ENCODE measurements at regions not wholly inside any gene's neighbourhood (a gene's known extent, or its start where the extent isn't known, plus 50 kb on each side); places are given as distances from the start of the nearest gene placed in this dataset.

DNA sequence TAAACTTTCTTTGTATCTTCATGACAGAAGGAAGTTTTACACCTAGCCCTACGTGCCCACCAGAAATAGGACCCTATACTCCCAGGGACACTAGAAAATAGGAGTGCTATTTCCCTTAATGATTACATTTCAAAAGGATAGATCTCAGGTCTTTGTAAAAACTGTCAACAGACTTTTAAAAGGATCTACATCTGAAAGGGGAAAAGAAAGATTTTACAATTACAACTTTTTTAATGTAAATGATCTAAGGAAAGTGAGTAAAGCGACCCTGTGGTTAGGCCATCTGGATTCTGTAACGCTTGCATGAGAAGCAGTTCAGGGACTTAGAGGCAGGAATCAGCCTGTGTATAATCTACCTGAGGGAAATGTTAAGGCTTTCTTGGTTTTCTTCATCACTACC is 431.8 kb upstream of the MC4R start:
- no peak for DNase-seq

DNA sequence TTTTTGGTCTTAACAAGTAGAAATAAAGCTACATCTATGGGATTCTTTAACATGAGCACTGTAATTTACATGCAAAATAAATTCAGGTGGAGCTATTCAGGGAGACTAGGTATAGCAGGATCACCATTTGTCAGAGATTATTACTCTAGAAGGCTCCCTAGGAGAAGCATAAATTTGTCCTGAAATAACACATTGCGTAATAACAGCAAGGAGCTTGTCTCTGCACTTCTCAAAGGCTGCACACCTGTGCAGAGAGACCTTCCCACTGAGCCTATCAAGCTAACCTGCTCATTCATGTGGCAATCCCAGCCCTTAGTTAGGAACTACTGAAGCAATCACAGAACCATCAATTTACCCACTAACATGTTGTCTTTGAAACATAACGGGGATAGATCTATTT is 437.4 kb upstream of the MC4R start:
- DNase-seq = no peak

DNA sequence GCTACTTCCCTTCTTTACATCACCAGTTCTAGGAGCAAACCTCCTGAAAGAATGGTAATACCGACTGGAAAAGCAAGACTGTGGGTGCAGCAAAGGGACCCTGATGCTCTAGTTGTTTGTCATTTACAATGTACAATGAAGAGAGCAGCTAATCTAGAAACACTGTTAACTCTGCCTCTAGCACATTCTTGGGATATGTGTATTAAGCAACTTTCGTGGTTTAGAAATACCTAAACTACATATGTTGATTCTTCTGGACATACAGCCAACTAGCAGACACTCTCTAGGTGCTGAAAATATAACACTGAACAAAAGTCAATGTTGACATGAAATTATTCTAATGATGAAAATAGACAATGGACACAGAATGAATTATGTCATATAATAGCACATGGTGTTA is 440.3 kb upstream of the MC4R start:
- DNase-seq = no peak

DNA sequence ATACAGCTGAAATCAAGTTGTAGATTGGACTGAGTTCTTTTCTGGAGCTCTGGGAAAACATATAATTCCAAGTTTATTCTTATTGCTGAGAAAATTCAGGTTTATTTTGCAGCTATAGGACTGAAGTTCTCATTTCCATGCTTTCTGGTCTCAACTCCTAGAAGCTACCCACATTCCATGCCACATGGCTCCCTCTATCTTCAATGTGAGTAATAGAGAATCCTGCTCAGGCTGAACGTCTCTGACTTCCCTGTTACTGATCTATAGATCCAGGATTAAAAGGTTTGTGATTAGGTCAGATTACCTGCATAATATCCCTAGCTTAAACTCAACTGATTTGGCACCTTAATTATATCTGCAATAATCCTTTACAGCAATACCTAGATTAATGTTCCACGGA is 453.8 kb upstream of the MC4R start:
- no peak for DNase-seq

DNA sequence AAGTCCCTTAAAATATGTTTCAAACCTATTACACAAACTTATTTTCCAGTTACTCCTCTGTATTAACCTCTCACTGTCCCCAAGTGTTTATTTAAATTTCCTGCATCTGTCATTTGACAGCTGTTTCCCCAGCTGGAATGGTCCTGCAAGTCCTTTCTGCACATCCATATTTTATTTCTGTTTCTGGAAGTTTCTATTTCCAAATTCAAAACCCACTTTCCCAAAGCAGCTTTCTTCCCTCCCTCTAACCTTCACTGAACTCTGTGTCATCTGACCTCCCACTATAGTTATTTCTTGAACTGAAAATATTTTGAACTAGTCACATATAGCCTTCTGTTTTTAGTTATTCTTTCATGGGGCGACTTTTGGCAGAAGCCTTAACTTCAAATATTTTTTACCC is 459.4 kb upstream of the MC4R start:
- no peak for DNase-seq

DNA sequence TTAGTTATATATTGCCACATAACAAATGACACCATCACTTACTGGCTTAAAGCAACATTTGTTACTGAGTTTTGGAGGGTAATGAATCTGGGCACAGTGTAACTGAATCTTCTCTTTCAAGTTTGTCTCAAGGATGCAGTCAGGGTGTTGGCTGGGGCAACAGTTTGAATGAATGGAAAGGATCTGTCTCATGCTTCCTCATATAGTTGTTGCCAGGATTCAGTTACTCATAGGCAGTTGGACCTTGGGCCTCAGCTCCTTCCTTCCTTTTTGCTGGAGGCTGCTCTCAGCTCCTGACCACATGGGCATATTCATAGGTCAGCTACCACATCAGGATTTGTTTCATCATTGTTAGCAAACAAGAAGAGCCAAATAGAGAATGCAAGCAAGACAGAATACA is 466.1 kb upstream of the MC4R start:
- no peak for DNase-seq

DNA sequence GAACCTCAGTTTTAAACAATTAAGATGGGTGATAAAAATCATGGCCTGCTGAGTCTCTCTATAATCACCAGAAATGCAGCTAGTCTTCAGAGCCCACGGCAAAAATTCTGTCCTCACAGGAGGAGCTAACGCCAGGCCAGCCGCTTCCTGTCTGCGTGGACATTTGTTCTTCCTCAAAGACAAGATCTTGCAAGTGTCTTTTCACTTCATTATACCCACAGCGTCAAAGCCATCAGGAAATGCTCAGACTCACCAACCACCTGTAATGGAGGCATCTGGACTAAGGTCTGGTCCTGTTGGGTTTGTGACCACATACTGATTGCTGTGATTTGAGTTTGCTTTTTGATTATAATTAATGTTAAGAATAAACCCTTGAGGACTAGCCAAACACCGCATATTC is 473.8 kb upstream of the MC4R start:
- no peak for DNase-seq

DNA sequence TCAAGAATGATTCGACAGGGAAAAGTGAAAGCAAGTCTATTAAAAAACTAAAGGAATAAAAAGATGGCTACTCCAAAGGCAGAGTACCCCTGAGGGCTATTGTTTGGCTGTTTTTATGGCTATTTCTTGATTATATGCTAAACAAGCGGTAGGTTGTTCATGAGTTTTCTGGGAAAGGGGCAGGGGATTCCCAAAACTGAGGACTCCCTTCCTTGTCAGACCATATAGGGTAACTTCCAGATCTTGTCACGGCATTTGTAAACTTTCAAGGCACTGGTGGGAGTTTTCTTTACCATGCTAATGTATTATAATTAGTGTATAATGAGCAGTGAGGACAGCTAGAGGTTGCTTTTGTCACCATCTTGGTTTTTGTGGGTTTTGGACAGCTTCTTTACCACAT is 474.9 kb upstream of the MC4R start:
- DNase-seq = no peak

DNA sequence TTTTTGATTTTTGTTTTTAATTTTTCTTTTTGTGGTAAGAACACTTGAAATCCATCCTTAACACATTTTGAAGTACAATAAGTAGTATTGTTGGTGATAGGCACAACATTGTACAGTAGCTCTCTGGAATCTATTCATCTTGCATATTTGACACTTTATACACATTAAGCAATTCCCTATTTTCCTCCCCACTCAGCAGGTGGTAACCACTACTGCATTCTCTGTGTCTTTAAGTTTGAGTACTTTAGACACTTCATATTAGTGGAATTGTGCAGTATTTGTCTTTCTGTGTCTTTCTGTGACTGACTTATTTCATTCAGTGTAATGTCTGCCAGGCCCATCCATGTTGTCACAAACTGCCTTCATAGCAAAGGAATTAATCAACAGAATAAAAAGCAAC is 471.7 kb upstream of the CDH20 start:
- DNase-seq = no peak

DNA sequence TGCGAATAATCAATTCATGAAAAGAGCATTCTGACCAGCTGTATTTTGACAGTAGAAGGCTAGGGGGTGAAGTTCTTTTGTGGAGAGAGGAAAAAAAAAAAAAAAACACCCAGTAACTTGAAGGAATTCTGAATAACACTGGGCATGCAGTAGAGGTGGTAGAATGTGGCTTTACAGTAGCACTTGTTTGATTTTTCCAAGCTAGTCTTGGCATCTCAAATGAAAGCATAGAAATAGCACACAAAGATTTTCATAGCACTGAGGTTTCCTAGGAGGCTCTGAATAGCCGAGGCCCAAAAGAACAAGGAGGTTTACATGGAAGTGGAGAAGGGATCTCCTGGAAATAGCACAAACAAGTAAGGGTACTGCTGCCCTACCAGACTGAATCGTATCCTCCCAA is 470.2 kb upstream of the CDH20 start:
- DNase-seq = no peak

DNA sequence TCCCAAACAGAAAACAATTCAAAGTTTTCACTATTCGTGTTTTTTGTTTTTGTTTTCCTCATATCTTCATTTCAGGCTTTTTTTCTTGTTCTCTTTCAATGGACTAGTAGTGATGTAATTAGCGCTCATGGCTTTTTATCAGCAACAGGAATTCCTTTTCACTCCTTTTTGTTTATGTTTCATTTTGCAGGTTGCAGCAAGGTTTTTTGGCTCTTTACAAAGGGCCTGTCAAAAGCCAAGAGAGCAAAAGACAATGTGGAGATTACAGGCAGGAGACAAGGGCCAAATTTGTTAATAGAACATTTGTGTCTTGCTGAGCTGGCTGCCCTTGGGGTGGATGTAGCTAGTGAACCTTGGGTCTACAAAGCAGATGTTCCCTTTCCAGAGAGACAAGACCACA is 467.4 kb upstream of the CDH20 start:
- no peak for DNase-seq

DNA sequence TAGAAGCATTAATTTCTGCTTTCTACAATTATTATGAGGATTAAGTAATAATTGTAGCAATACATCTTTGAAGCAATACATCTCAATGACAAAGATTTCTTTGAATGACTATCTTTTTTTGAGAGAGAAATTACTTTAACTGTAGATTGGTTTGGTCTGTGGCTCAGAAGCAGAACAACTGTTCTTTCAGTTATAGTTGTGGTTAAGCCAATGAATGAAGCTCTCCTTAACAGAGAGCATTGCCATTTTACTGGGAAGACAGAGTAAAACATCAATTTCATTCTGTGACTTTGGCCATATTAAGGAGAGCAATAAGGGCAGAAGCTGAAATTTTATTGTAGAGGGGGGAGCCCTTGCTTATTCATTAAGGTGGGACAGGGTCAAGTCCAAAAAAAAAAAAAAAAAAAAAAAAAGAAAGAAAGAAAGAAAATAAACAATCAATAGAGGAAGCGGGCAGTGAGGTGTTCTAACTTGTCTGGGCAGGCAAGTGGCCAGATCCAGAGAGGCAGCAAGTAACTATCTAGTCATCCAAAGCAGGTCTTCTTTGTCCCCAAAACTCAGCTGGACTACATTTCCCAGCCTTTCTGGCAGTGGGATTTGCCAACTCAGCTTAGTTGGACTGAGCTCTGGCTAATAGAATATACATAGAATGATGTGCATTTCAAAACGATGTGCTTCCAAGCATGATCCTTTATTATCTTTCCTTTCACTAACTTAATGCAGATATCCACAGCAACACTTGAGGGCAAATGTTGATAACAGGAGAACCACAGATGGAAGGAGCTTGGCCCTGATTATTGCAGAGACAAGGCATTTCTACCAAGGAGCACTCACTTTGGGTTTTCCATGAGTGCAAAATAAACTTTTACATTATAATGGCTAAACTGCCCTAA is 462.7 kb upstream of the CDH20 start:
- DNase-seq = no peak

DNA sequence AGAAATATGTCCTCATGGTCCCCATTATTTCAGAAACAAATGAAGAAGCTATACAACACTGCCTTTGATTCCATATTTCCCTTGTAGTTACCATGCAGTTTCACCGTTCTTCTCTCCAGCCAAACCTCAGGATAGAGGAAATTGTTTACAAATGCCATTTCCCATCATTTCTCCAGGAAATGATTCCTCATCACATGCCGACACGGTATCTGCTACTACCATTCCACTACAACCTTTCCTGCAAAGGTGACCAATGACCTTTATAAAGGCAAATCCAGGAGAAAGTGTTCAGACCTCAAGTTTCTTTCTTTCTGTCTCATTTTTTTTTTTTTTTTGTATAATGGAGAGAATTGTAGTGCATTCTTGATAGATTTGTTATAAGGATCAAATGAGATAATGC is 460.8 kb upstream of the CDH20 start:
- no peak for DNase-seq

DNA sequence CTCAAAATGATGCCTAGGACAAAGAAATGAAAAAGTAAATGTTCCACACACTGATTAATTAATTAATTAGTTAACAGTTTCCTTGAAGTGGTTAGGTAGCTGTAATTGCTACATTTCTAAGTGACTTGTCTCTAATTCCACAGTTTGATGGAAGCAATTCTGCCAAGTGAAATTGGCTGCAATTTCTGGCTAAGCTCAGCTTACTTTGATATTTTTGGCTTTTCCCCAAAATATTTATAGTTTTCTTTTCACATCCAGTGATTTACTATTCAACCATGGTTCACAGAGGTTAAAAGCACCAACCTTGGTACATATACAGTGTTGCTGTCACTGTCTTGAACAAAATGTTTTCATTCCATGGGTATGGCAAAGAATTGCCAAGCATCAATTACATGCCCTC is 459.5 kb upstream of the CDH20 start:
- no peak for DNase-seq

DNA sequence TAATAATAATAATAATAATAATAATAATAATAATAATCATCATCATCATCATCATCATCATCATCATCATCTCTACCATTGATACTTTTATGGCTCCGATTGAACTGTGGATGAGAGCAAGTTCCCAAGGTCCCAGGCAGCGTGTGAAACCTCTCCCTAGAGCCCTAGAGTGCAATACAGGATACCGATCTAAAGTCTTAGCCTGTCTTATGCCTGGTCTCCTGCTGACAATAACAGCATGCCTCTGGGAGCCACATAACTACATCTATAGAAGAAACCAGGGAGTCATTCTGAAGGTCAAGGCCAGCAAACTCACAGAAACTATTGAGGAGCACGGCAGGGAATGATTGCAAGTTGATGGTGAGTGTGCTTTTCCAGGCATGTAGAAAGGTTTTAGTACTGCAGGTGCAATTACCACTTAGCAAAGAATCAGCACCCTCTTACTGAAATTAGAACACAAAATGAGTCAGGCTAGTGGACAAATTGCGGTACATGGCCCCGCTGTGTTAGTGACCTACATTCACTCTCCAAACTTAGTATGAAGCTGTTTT is 457.2 kb upstream of the CDH20 start:
- DNase-seq = no peak

DNA sequence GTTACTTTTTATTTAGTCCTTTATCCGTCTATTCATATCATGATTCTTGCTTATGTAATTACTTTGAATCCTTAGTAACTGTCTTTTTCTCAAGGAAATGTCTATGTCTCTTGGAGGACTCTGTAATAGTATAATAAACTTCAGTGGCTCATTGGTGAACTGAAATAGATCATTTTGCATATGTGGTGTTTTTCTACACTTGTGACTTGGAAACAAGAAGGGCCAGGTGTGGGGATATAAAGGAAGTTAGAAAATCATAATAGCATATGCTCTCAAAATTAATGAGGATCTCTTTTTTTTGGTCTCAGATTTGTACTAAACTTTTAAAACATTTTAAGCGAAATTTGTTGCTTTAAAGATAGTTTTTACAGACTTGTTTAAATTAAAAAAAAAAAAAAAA is 453.0 kb upstream of the CDH20 start:
- no peak for DNase-seq

DNA sequence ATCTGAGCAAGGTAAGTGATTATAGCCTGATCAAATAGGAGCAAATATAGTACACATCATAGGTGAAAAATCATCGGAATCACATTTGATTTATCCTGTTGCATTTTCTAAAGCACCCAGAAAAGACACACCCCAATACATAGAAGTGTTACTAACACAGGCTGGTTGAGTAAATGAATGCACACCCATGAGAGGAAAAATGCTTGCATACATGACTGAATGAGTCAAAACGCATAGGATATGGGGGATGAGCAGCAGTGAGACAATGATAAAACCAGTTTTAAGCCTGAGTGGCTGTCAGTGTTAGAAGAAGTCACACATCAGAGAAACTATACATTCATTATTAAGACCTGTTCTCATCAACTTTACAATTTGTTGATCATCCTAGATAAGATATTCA is 449.6 kb upstream of the CDH20 start:
- DNase-seq = no peak

DNA sequence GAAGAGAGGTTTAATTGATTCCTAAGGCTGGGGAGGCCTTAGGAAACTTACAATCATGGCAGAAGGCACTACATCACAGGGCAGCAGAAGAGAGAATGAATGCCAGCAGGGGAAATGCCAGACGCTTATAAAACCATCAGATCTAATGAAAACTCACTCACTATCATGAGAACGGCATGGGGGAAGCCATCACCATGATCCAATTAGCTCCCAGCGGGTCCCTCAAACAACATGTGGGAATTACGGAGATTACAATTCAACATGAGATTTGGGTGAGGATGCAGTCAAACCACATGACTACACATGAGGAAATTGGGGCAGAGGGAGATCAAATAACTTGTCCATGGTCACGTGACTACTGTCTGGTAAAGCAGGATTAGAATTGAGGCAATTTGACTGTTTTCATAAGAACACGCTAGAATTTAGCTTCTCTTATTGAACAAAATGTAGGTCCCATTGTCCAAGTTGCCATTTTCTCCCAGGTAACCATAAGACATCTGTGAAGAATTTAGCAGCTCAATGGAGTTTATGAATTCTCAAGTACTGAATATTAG is 445.1 kb upstream of the CDH20 start:
- DNase-seq = no peak

DNA sequence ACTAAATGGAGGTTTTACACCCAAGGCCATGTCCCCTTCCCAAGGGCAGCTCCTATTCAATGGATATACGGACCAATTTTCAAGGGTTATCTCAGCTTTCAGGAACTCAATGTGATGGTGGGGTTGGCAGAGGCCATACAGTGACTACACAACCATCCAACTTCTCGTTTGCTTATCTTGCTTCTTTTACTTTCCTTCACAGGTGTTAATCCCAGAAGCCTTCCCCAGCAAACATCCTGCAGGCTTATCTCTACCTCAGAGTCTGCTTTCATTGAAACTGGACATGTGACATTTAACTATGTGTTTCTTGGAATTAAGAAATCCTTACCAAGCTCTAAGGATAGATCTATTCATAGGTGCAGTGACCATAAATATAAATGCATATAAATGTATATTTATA is 443.8 kb upstream of the CDH20 start:
- no peak for DNase-seq

DNA sequence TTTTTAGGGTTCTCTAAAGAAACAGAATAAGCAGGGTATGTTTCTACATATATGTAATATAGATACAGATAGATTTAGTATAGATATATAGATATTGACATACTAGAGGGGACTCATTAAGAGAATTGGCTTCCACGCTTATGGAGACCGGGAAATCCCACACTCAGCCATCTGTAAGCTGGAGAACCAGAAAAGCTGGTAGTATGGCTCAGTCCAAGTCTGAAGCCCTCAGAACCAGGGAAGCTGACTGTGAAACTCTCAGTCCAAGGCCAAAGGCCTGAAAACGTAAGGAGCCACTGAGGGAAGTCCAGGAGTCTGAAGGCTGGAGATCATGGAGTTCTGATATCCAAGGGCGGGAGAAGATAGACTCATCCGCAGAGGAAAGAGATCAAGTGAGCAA is 441.3 kb upstream of the CDH20 start:
- DNase-seq = no peak

DNA sequence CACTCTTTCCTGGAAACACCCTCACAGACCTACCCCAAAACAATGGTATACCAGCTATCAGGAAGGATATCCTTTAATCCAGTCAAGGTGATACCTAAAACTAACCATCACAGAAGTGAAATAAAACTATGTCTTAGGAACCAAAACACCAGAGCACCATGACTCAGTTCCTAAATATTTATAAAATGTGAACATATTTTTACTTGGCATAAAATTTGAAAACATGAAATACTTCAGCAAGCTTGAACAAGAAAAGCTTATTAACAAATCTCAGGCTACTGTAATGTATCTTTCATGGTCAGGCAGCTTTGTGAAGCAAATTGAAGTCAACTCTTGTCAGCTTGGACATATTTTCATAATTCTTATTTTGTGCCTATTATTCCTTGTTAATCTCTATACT is 440.8 kb upstream of the CDH20 start:
- no peak for DNase-seq

DNA sequence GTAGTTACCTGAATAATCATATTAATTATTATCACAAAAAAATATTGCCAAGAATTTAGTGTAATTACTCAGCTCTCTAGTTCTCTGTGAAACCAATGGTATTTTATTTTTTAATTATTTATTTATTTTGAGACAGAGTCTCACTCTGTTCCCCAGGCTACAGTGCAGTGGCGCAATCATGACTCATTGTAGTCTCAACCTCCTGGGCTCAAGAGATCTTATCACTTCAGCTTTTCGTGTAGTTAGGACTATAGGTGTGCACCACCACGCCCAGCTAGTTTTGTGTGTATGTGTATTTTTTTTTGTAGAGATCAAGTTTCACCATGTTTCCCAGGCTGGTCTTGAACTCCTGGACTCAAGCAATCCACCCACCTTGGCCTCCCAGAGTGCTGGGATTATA is 440.4 kb upstream of the CDH20 start:
- DNase-seq = no peak

DNA sequence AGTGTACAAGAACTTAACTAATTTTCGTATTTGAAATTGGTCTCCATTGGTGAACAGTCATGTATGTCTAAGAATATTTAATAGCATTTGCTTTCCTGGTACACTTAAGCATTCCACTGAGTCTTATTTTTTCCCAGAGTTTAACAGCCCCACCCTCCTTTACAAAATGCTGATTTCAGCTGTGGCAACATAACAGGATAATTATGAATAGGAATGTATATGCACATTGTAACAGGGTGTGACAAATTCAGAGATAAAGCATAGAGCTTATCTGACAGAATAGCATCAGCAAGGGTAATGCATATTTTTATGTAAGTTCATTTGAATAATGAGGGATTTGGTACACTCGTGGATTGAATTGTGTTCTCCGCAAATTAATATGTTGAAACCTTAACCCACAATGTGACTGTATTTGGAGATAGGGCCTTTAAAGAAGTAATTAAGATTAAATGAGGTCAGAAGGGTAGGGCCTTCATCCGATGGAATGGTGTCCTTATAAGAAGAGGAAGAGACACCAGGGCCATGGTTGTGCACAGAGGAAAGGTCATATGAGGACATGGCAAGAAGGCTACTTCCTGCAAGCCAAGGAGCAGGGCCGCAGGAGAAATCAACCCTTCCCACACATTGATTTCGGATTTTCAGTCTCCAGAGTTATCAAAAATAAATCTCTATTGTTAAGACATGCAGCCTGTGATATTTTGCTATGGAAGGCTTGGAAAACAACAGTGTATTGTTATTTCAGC is 439.7 kb upstream of the CDH20 start:
- DNase-seq = no peak

All from right hindlimb (tissue), 1 donor.